Cardiac fibroblast (primary cell): ENCODE measurements at regions not wholly inside any gene's neighbourhood (a gene's known extent, or its start where the extent isn't known, plus 50 kb on each side); places are given as distances from the start of the nearest gene placed in this dataset.

Source experiments
- DNase-seq, 2 donors: peaks; one replicate each; pipeline versions ENCODE4 v3.0.0 to v3.0.0-alpha.2; 2010; ENCODE audit warnings: low read depth in 2 of 2
- H3K4me3 ChIP-seq, 2 donors: replicated peaks in 1 of 2; 1 replicate in 1 of 2; 2 replicates in 1 of 2; pipeline ENCODE4 v1.5.1; 2011; ENCODE audit warnings: low read depth in 2 of 2, low read length in 2 of 2, mild to moderate bottlenecking in 2 of 2, moderate library complexity in 1 of 2
- CTCF ChIP-seq: IDR thresholded peaks from one replicate; pipeline ENCODE4 v1.5.1; 2011; ENCODE audit warnings: low read depth, mild to moderate bottlenecking, low read length, inconsistent platforms

GRCh38 chr2:134124047-134124753, 129.7 kb upstream of the MGAT5 start:
- peak in 1 of 2 donors; percentile 10 for DNase-seq
- no peak for TF ChIP-seq CTCF

DNA sequence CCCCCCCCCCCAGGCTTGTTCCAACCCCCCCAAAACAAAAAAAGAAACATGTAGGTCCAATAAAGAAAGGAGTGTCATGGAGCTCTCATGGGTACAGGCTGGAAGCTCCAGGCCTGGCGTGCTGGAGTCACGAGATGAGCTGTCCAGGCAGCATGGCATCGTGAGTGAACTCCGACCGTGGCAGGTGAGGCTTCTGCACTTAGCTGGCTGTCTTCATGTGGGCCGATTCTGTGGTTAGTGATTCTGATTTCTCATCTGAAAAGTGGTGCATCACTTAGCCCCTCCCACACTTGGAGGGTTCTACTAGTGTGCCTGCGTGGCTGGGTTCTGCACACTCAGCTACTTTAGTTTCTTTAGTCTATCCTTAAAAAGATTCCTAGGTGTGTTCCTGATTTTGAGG, 126.4 kb upstream of the MGAT5 start:
- no peak for DNase-seq
- no peak overlapping the region for H3K4me3 ChIP-seq
- TF ChIP-seq CTCF = no peak

More at GRCh38 chr2:134124047-134124753, 129.7 kb upstream of the MGAT5 start:
- H3K4me3 ChIP-seq = no peak overlapping the region

- H3K4me3 ChIP-seq = no peak overlapping the region
- no peak for TF ChIP-seq CTCF
- DNase-seq = no peak
These were observed 125.1 kb upstream of the MGAT5 start for GRCh38 chr2:134128746-134129145.

DNA sequence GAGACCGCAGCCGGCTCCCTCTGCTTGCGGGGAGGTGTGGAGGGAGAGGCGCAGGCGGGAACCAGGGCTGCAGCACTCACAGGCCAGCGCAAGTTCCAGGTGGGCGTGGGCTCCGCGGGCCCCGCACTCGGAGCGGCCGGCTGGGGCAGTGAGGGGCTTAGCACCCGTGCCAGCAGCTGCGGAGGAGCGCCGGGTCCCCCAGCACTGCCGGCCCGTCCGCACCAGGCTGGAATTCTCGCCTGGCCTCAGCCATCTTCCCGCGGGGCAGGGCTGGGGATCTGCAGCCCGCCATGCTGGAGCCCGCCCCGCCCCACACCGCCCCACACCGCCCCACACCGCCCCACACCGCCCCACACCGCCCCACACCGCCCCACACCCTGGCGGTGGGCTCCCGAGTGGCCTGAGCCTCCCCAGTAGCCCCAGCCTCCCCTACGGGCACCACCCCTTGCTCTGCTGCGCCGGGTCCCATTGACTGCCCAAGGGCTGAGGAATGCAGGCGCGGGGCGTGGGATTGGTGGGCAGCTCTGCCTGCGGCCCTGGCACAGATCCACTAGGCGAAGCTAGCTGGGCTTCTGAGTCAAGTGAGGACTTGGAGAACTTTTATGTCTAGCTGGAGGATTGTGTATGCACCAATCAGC, 123.9 kb upstream of the MGAT5 start:
- H3K4me3 ChIP-seq = no peak overlapping the region
- no peak for TF ChIP-seq CTCF
- no peak for DNase-seq

DNA sequence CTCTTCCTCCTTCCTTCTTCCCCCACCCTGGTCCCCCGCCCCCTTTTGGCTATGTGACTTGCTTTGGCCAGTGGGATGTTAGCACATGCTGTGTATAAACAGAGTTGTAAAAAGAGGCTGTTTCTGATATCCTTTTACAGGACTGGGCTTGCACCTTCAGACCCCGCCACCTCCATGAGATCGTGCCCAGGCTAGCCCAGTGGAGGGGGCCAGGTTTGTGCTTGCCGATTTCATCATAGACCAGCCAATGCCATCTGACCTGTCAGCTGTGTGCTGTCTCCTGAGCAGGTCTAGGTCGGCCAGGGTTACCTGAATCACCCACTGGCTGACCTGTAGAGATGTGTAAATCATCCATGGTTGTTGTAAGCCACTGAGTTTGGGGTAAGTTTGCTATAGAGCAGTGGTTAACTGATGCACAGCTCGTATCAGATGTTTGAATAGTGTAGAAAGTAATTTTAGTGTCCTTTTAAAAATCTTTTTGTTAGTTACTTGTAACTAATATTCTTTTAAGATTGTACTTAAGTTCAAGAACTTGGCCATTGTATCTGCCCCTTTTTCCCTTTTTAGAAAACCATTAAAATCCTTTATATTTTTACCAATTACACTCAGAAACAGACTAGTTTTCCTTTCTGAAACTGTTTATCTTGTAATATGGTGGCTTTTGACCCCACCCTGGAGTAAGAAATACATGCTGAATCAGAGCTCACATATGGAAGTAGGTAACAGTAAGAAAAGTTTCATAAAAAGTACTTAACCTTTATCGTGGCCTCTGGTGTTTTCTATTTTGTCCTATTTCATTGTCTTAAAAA, 122.0 kb upstream of the MGAT5 start:
- TF ChIP-seq CTCF = no peak
- no peak overlapping the region for H3K4me3 ChIP-seq
- no peak for DNase-seq

DNA sequence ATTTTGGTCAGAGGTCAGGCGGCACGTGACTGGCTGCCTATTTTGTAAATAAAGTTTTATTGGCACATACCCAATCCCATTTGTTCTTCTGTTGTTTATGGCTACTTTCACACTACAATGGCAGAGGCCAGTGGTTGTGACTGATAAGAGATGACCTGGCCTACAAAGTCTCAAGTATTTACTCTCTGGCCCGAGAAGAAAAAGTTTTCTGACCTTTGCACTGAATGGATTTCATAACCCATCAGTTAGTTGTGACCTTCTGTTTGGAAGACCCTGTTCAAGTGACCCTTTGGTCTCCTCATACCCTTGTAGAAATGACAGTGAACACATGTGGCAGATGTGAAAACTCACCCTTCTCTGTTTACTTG, 121.4 kb upstream of the MGAT5 start:
- no peak for DNase-seq
- no peak for TF ChIP-seq CTCF

More for the DNA sequence above, 121.4 kb upstream of the MGAT5 start:
- H3K4me3 ChIP-seq = no peak overlapping the region
